ENCODE measurements at regions not wholly inside any gene's neighbourhood (a gene's known extent, or its start where the extent isn't known, plus 50 kb on each side); places are given as distances from the start of the nearest gene placed in this dataset.

DNA sequence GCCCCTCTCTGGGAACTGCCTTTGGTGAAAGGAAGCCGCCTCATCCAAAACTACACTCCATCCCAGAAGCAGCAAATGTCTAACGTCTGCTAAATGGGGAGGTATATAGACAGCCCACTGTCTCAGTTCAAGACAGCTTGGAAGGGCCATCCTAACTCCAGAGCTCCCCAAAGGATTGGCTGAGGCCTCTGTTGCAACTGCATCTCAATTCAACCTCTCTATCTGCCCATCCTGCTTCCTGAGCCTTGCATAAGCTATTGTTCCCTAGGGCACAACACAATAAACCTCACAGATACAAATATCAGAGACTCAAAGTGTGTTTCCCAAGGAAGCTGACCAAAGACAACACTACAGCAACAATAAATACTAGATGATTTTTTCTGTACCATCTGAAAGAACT, 495.2 kb upstream of the SOX5 start:
- TF ChIP-seq NFYB (CRISPR knock-in tag; conservative IDR thresholded peaks at IDR 0.05; ENCODE audit: low read depth) (no peak), CREB1 (CRISPR knock-in tag; IDR thresholded peaks at IDR 0.05) (no peak), ZNF263 (CRISPR knock-in tag; IDR thresholded peaks at IDR 0.05; ENCODE audit: low read depth) (no peak), ZNF121 (CRISPR knock-in tag; IDR thresholded peaks at IDR 0.05) (no peak)
- TF ChIP-seq, protein P1, sequence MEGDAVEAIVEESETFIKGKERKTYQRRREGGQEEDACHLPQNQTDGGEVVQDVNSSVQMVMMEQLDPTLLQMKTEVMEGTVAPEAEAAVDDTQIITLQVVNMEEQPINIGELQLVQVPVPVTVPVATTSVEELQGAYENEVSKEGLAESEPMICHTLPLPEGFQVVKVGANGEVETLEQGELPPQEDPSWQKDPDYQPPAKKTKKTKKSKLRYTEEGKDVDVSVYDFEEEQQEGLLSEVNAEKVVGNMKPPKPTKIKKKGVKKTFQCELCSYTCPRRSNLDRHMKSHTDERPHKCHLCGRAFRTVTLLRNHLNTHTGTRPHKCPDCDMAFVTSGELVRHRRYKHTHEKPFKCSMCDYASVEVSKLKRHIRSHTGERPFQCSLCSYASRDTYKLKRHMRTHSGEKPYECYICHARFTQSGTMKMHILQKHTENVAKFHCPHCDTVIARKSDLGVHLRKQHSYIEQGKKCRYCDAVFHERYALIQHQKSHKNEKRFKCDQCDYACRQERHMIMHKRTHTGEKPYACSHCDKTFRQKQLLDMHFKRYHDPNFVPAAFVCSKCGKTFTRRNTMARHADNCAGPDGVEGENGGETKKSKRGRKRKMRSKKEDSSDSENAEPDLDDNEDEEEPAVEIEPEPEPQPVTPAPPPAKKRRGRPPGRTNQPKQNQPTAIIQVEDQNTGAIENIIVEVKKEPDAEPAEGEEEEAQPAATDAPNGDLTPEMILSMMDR (IDR thresholded peaks at IDR 0.05) = no peak
- TF ChIP-seq, protein P2, sequence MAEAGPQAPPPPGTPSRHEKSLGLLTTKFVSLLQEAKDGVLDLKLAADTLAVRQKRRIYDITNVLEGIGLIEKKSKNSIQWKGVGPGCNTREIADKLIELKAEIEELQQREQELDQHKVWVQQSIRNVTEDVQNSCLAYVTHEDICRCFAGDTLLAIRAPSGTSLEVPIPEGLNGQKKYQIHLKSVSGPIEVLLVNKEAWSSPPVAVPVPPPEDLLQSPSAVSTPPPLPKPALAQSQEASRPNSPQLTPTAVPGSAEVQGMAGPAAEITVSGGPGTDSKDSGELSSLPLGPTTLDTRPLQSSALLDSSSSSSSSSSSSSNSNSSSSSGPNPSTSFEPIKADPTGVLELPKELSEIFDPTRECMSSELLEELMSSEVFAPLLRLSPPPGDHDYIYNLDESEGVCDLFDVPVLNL (CRISPR knock-in tag; IDR thresholded peaks at IDR 0.05; ENCODE audit: borderline replicate concordance, low read depth) = no peak
- TF ChIP-seq, protein P3, sequence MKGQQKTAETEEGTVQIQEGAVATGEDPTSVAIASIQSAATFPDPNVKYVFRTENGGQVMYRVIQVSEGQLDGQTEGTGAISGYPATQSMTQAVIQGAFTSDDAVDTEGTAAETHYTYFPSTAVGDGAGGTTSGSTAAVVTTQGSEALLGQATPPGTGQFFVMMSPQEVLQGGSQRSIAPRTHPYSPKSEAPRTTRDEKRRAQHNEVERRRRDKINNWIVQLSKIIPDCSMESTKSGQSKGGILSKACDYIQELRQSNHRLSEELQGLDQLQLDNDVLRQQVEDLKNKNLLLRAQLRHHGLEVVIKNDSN (CRISPR knock-in tag; IDR thresholded peaks at IDR 0.05) = no peak

Data from WTC11 (cell line).